OCI-LY1 (cell line): ENCODE measurements at regions not wholly inside any gene's neighbourhood (a gene's known extent, or its start where the extent isn't known, plus 50 kb on each side); places are given as distances from the start of the nearest gene placed in this dataset.
A peak's percentile ranks its signal among the peaks of the same experiment; 100 is the strongest.

Experiments
- H2AFZ ChIP-seq: fragments of 200-600 bp; sonication (generic), shearing (Covaris generic); 2 replicates; pipeline ENCODE4 v1.6.0; 2014; ENCODE audit warnings: antibody characterized with exemption, mild to moderate bottlenecking, low read length
- H3F3A ChIP-seq: fragments of 200-600 bp; sonication (generic), shearing (Covaris generic); 2 replicates; pipeline ENCODE4 v1.6.0; 2014; ENCODE audit warnings: mild to moderate bottlenecking, antibody characterized with exemption, low read length, moderate library complexity; ENCODE audit not compliant: insufficient read depth
- H3K27ac ChIP-seq: fragments of 200-600 bp; sonication (generic); 2 replicates; pipeline ENCODE4 v1.5.1; 2014; ENCODE audit warnings: low read length, mixed run types, mild to moderate bottlenecking, low read depth; ENCODE audit not compliant: poor library complexity, severe bottlenecking
- H3K27me3 ChIP-seq: fragments of 200-600 bp; sonication (generic); 2 replicates; pipeline ENCODE4 v1.6.0; 2014; ENCODE audit warnings: antibody characterized with exemption, mild to moderate bottlenecking, low read length, moderate library complexity; ENCODE audit not compliant: insufficient read depth
- H3K36me3 ChIP-seq: fragments of 200-600 bp; sonication (generic); 2 replicates; pipeline ENCODE4 v1.6.1; 2014; ENCODE audit warnings: mild to moderate bottlenecking, antibody characterized with exemption, low read length, moderate library complexity, mixed read lengths; ENCODE audit not compliant: insufficient read depth
- H3K4me1 ChIP-seq: fragments of 200-600 bp; sonication (generic); 2 replicates; pipeline ENCODE4 v1.5.1; 2014; ENCODE audit warnings: mild to moderate bottlenecking, low read length, moderate library complexity; ENCODE audit not compliant: insufficient read depth, severe bottlenecking
- H3K4me2 ChIP-seq: fragments of 200-600 bp; sonication (generic), shearing (Covaris generic); 2 replicates; pipeline ENCODE4 v1.6.1; 2014; ENCODE audit warnings: low read length
- H3K4me3 ChIP-seq: fragments of 200-600 bp; sonication (generic); 2 replicates; pipeline ENCODE4 v1.5.1; 2014; ENCODE audit warnings: low read length, low read depth, mild to moderate bottlenecking, mixed read lengths; ENCODE audit not compliant: poor library complexity, severe bottlenecking
- H3K79me2 ChIP-seq: fragments of 200-600 bp; shearing (Covaris generic); 2 replicates; pipeline ENCODE4 v1.6.1; 2016; ENCODE audit warnings: mixed run types, low read length, mixed read lengths; ENCODE audit not compliant: insufficient read depth
- H3K9ac ChIP-seq: fragments of 200-600 bp; sonication (generic), shearing (Covaris generic); 2 replicates; pipeline ENCODE4 v1.6.1; 2014; ENCODE audit warnings: mild to moderate bottlenecking, low read length, mixed read lengths
- H3K9me2 ChIP-seq: fragments of 200-600 bp; sonication (generic), shearing (Covaris generic); 2 replicates; pipeline ENCODE4 v1.6.1; 2014; ENCODE audit warnings: low read depth, mild to moderate bottlenecking, low read length, mixed read lengths
- H3K9me3 ChIP-seq: fragments of 200-600 bp; shearing (Covaris generic); 2 replicates; pipeline ENCODE4 v1.6.1; 2014; ENCODE audit warnings: low read length, mixed read lengths
- H4K20me1 ChIP-seq: fragments of 200-600 bp; sonication (generic), shearing (Covaris generic); 2 replicates; pipeline ENCODE4 v1.6.0; 2016; ENCODE audit warnings: mild to moderate bottlenecking, low read length; ENCODE audit not compliant: insufficient read depth
- EZH2 ChIP-seq: fragments of 200-600 bp; sonication (generic), shearing (Covaris generic); IDR thresholded peaks from 2 replicates; pipeline ENCODE4 v1.8.0; 2017; ENCODE audit warnings: borderline replicate concordance, mixed run types, mild to moderate bottlenecking, antibody characterized with exemption, low read length, moderate library complexity, mixed read lengths
- TF ChIP-seq, protein P1 (sequence below): fragments of 200-600 bp; sonication (generic), shearing (Covaris generic); IDR thresholded peaks from 2 replicates; pipeline ENCODE4 v1.5.1; 2017; ENCODE audit warnings: mild to moderate bottlenecking, antibody characterized with exemption, low read length, moderate library complexity, mixed read lengths

DNA sequence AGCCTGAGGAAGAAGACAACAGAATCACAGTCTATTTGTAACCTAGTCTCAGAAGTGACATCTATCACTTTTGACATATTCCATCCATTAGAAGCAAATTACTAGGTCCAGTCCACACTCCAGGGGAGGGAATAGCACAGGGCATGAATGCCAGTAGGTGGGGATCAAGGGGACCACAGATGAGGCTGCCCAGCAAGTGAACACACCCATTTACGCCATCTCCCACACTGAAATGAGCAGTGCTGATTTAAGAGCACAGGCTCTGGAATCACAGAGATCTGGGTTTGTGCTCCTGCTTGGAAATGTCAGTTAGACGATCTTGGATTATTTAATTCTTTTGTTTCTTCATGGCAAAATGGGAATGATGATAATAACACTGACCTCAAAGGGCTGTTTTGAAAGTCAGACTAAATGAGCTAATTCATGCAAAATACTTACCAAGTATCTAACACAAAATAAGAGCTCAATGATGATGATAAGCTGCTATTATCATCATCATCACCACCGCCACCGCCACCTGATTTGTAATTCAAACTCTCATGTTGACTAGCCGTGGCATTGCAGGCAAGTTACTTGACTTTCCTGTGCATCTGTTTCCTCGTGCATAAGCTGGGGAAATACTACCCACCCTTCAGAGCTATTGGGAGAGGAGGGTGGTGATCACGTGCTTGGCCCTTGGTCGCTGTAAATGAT is 138.9 kb upstream of the KLF14 start:
- no peaks in the 10 kb centered on the region for H4K20me1 ChIP-seq
- H3K4me3 ChIP-seq = no peak overlapping the region
- H3K4me2 ChIP-seq = no peak overlapping the region
- no peaks in the 10 kb centered on the region for H3K9me3 ChIP-seq
- TF ChIP-seq, protein P1, sequence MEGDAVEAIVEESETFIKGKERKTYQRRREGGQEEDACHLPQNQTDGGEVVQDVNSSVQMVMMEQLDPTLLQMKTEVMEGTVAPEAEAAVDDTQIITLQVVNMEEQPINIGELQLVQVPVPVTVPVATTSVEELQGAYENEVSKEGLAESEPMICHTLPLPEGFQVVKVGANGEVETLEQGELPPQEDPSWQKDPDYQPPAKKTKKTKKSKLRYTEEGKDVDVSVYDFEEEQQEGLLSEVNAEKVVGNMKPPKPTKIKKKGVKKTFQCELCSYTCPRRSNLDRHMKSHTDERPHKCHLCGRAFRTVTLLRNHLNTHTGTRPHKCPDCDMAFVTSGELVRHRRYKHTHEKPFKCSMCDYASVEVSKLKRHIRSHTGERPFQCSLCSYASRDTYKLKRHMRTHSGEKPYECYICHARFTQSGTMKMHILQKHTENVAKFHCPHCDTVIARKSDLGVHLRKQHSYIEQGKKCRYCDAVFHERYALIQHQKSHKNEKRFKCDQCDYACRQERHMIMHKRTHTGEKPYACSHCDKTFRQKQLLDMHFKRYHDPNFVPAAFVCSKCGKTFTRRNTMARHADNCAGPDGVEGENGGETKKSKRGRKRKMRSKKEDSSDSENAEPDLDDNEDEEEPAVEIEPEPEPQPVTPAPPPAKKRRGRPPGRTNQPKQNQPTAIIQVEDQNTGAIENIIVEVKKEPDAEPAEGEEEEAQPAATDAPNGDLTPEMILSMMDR = no peak
- no peak for TF ChIP-seq EZH2
- H3K4me1 ChIP-seq = no peaks in the 10 kb centered on the region
- no peak overlapping the region for H3K27ac ChIP-seq
- peaks cover 14% of the 10 kb centered on the region; the same call in 1 of the 2 replicates for H3F3A ChIP-seq
- H3K9ac ChIP-seq = no peak overlapping the region
- no peaks in the 10 kb centered on the region for H3K27me3 ChIP-seq
- H3K36me3 ChIP-seq = peaks cover 52% of the 10 kb centered on the region
- no peaks in the 10 kb centered on the region for H3K9me2 ChIP-seq
- no peaks in the 10 kb centered on the region for H3K79me2 ChIP-seq
- no peak overlapping the region for H2AFZ ChIP-seq

DNA sequence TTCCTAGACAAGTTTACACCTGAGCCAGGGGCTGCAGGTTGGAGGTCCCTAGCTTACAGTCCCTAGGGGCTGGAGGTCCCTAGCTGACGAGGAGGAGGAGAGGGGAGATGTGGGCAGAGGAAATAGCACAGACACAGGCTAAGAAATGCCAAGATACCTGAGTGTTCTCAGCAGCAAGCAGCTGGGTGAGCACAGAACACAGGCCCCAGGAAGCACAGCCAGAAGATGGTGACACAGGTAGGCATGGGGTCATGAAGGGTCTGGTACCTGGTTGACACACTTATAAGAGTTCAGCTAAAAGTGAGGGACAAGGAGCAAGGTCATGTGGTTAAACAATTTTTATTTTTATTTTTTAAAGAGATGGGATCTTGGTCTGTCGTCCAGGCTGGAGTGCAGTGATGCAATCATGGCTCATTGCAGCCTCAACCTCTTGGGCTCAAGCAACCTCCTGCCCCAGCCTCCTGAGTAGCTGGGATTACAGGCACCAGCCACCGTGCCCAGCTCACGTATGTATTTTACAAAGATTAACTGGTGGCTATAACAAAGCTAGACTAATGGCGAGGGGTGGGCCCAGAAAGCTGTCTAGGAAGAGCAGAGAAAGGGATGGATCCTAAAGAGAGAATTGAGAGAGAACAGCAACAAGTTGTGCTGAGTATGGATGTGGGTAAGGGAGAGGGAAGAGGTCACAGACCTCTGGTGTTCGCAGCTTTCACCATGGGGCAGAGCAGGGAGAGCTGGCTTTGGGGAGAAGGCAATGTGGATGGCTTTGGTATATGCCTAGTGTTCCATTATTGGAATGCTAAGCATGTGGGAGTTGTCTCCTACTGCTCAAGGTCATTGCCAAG is 140.3 kb upstream of the KLF14 start:
- no peak overlapping the region for H3K9ac ChIP-seq
- no peaks in the 10 kb centered on the region for H3K79me2 ChIP-seq
- no peak overlapping the region for H3K4me2 ChIP-seq
- no peaks in the 10 kb centered on the region for H3K9me2 ChIP-seq
- no peaks in the 10 kb centered on the region for H3K27me3 ChIP-seq
- H3K9me3 ChIP-seq = no peaks in the 10 kb centered on the region
- H3K4me1 ChIP-seq = no peaks in the 10 kb centered on the region
- no peak overlapping the region for H3K27ac ChIP-seq
- no peak overlapping the region for H2AFZ ChIP-seq
- no peaks in the 10 kb centered on the region for H4K20me1 ChIP-seq
- peaks cover 14% of the 10 kb centered on the region; the same call in 1 of the 2 replicates for H3F3A ChIP-seq
- H3K4me3 ChIP-seq = no peak overlapping the region
- TF ChIP-seq EZH2 = no peak
- TF ChIP-seq, protein P1 = no peak
- H3K36me3 ChIP-seq = peaks cover 58% of the 10 kb centered on the region

DNA sequence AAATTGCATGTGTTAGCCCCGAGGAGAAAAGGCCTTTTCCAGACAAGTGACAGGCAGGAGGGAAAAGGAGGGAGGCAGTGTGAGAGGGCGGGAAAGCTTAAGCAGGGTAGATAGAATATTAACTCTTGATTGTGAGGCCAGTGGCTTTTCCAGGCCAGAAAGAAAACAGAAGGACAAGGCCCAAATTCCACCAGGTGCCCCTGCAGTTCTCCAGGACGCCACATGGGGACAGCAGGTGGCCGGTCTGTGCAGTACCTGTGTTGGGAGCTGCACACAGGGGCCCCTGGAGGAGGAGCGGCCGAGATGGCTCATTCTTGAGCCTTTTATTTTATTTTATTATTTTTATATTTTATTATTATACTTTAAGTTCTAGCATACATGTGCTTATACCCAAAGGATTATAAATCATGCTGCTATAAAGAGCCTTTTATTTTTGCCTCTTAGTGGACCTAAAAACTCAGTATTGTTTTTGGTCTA is 141.3 kb upstream of the KLF14 start:
- Histone ChIP-seq H3K4me3 (no peak overlapping the region), H3K27me3 (no peaks in the 10 kb centered on the region), H3K27ac (no peak overlapping the region), H3K9me2 (no peaks in the 10 kb centered on the region), H3K4me2 (no peak overlapping the region), H3K79me2 (no peaks in the 10 kb centered on the region), H3K9ac (no peak overlapping the region), H3K4me1 (no peaks in the 10 kb centered on the region), H2AFZ (no peak overlapping the region), H3K36me3 (peaks cover 57% of the 10 kb centered on the region), H3K9me3 (no peaks in the 10 kb centered on the region), H4K20me1 (no peaks in the 10 kb centered on the region), H3F3A (peaks cover 14% of the 10 kb centered on the region; the same call in 1 of the 2 replicates)
- TF ChIP-seq EZH2 = no peak
- TF ChIP-seq, protein P1 = peak; percentile 94
